ENCODE measurements at regions not wholly inside any gene's neighbourhood (a gene's known extent, or its start where the extent isn't known, plus 50 kb on each side); places are given as distances from the start of the nearest gene placed in this dataset.

DNA sequence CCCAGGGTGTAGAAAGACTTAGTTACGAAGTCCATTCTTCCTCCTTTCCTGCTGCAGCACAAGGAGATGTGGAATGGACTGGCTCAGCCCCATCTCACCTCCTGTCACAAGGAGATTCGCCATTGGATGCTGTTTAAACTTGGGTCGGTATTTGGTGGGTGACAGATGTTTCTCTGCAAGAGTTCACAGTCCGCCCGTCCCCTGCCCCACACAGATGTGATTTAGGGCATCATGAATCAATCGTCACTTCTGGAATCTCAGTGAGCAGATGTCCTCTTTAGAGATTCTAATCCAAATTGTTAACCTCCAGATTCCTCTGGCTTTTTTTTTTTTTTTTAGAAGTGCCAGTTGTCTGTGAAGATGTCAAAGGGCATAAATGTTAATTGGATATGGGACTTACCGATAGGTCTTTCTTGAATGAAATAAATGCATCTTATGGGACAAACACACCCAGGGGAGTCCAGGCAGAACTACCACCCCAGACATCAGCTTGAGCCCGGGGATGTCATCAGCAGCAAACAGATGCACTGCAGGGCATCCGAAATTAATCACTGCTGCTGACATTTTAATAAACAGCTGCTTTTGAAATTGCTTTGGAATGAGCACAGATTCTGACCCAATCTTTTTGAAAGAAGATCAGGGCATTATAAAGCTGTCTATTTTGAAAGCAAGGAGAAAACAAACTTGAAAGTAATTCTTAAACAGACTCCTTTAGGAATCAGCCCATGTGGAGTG is 117.6 kb upstream of the CDH4 start:
- Histone ChIP-seq H3K4me1 (ENCODE audit: control insufficient read depth, insufficient read depth, low read length) (no peaks in the 10 kb centered on the region), H3K27ac (ENCODE audit: low read length) (no peak overlapping the region), H3K9me3 (ENCODE audit: control insufficient read depth, low read length) (no peaks in the 10 kb centered on the region), H3K27me3 (ENCODE audit: control insufficient read depth, insufficient read depth) (no peaks in the 10 kb centered on the region), H3K4me3 (ENCODE audit: low read length) (no peak overlapping the region)
- DNase-seq (no peak), ATAC-seq (no peak)
- 28% methylated on average over 9 of the region's 9 CpGs for WGBS
- intact Hi-C loops (cut with DNase I): no loop called here

GRCh38 chr20:61135266-61135665 is 116.8 kb upstream of the CDH4 start:
- H3K4me3 ChIP-seq (ENCODE audit: low read length): no peak overlapping the region
- H3K27me3 ChIP-seq (ENCODE audit: control insufficient read depth, insufficient read depth): no peaks in the 10 kb centered on the region
- no peaks in the 10 kb centered on the region for H3K4me1 ChIP-seq (ENCODE audit: control insufficient read depth, insufficient read depth, low read length)
- no peak overlapping the region for H3K27ac ChIP-seq (ENCODE audit: low read length)
- ATAC-seq (no peak), DNase-seq (no peak)
- 59% methylated on average over 11 of the region's 11 CpGs for WGBS
- no peaks in the 10 kb centered on the region for H3K9me3 ChIP-seq (ENCODE audit: control insufficient read depth, low read length)
- intact Hi-C loops (cut with DNase I): no loop called here

GRCh38 chr20:61135968-61136367 is 116.1 kb upstream of the CDH4 start:
- no peak for ATAC-seq
- no peaks in the 10 kb centered on the region for H3K4me1 ChIP-seq (ENCODE audit: control insufficient read depth, insufficient read depth, low read length)
- 16% methylated on average over 15 of the region's 15 CpGs for WGBS
- no peaks in the 10 kb centered on the region for H3K27me3 ChIP-seq (ENCODE audit: control insufficient read depth, insufficient read depth)
- no peak overlapping the region for H3K4me3 ChIP-seq (ENCODE audit: low read length)
- DNase-seq: no peak
- no peaks in the 10 kb centered on the region for H3K9me3 ChIP-seq (ENCODE audit: control insufficient read depth, low read length)
- H3K27ac ChIP-seq (ENCODE audit: low read length): no peak overlapping the region
- intact Hi-C loops (cut with DNase I): no loop called here

DNA sequence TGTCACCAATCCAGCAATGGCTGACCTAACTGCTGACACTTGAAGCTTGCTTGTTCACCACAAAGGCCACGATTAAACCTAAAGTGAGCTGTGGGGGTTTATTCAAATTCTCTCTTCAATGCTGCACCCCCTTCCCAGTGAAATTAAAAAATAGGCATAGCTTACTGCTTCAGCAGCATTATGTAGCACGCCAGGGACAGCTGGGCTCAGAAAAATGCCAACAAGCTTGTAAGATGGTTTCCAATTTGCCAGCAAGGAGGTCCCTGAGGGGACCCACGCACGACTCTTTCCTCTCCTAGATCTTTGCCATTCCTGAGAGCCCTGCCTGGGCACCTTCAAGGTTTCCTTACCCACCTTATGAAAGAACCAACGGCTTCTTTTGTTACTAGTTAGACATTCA is 113.5 kb upstream of the CDH4 start:
- Histone ChIP-seq H3K27ac (ENCODE audit: low read length) (no peak overlapping the region), H3K9me3 (ENCODE audit: control insufficient read depth, low read length) (no peaks in the 10 kb centered on the region), H3K4me1 (ENCODE audit: control insufficient read depth, insufficient read depth, low read length) (no peaks in the 10 kb centered on the region), H3K27me3 (ENCODE audit: control insufficient read depth, insufficient read depth) (no peaks in the 10 kb centered on the region), H3K4me3 (ENCODE audit: low read length) (no peak overlapping the region)
- WGBS: 80% methylated on average over 5 of the region's 5 CpGs
- ATAC-seq (no peak), DNase-seq (no peak)
- intact Hi-C loops (cut with DNase I): no loop called here

DNA sequence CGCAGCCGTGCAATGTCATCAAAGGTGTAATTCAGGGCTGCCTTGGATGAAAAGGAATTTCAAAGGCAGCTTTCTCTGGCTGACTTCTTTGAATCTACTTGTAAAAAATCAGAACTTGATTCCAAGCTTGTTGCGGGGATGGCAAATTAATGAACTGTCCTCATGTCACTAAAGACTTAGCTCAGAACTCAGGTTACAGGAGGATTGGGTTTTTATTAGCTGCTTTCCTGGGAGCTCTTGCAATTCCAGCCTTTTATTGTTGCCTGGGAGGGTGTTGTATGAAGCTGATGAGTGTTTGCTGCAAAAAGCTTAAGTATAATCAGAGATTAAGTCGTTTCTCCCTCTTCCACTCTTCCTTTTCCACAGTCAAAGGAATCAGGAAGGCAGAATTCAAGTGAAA is 113.0 kb upstream of the CDH4 start:
- no peak for ATAC-seq
- intact Hi-C loops (cut with DNase I): no loop called here
- H3K27ac ChIP-seq (ENCODE audit: low read length): no peak overlapping the region

GRCh38 chr20:61140576-61140975 is 111.5 kb upstream of the CDH4 start:
- intact Hi-C loops (cut with DNase I): no loop called here
- Histone ChIP-seq H3K4me1 (ENCODE audit: control insufficient read depth, insufficient read depth, low read length) (no peaks in the 10 kb centered on the region), H3K9me3 (ENCODE audit: control insufficient read depth, low read length) (no peaks in the 10 kb centered on the region), H3K27ac (ENCODE audit: low read length) (no peak overlapping the region), H3K4me3 (ENCODE audit: low read length) (no peak overlapping the region), H3K27me3 (ENCODE audit: control insufficient read depth, insufficient read depth) (no peaks in the 10 kb centered on the region)
- no peak for ATAC-seq
- DNase-seq: no peak
- WGBS: 89% methylated on average over 4 of the region's 4 CpGs

More for the DNA sequence above, 113.0 kb upstream of the CDH4 start:
- Histone ChIP-seq H3K9me3 (ENCODE audit: control insufficient read depth, low read length) (no peaks in the 10 kb centered on the region), H3K4me3 (ENCODE audit: low read length) (no peak overlapping the region), H3K27me3 (ENCODE audit: control insufficient read depth, insufficient read depth) (no peaks in the 10 kb centered on the region), H3K4me1 (ENCODE audit: control insufficient read depth, insufficient read depth, low read length) (no peaks in the 10 kb centered on the region)
- DNase-seq: no peak
- WGBS: 65% methylated on average over 4 of the region's 4 CpGs

DNA sequence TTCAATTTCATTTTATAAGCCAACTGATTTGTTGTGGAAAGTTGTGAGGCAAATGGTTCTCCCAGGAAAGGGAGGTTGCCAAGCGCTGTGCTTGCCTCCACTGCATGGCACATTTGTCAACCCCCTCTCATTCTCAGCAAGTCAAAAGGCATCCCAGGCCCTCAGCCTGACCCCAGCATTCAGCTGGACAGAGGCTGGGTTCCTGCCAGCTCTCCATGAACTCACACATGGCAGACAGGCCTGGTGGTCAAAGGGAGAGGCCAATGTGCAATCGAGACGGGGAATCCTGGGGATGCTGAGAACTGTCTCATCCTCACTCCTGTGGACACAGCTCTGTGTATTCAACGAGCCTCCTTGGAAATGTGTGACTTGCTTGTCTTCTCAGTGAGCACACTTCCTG is 106.0 kb upstream of the CDH4 start:
- Histone ChIP-seq H3K4me1 (ENCODE audit: control insufficient read depth, insufficient read depth, low read length) (no peaks in the 10 kb centered on the region), H3K9me3 (ENCODE audit: control insufficient read depth, low read length) (peaks cover 2% of the 10 kb centered on the region), H3K4me3 (ENCODE audit: low read length) (no peak overlapping the region), H3K27ac (ENCODE audit: low read length) (no peak overlapping the region), H3K27me3 (ENCODE audit: control insufficient read depth, insufficient read depth) (no peaks in the 10 kb centered on the region)
- intact Hi-C loops (cut with DNase I): no loop called here
- DNase-seq (no peak), ATAC-seq (no peak)
- WGBS: 61% methylated on average over 4 of the region's 4 CpGs

DNA sequence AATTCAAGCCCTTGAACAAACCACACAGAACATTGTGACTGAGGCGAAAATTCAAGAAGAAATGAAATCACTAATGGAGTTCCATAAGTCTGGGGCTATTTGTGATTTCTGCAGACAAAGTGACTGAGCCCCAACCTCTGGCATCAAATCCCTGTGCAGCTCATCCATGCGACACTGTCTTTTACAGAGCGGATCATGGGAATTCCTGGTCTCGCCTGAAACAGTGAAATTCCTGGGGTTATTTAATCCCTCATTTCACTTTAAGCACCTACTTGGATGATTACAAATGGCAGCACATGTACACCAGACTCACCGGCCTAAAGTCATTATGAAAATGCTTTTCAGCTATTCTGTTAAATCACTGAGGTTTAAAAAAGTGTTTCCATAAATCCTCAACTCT is 102.4 kb upstream of the CDH4 start:
- 76% methylated on average over 5 of the region's 5 CpGs for WGBS
- intact Hi-C loops (cut with DNase I): no loop called here
- DNase-seq (no peak), ATAC-seq (no peak)
- H3K27me3 ChIP-seq (ENCODE audit: control insufficient read depth, insufficient read depth): no peaks in the 10 kb centered on the region
- H3K27ac ChIP-seq (ENCODE audit: low read length): no peak overlapping the region
- H3K4me3 ChIP-seq (ENCODE audit: low read length): no peak overlapping the region
- H3K4me1 ChIP-seq (ENCODE audit: control insufficient read depth, insufficient read depth, low read length): no peaks in the 10 kb centered on the region
- H3K9me3 ChIP-seq (ENCODE audit: control insufficient read depth, low read length): peaks cover 2% of the 10 kb centered on the region

GRCh38 chr20:61157301-61157700 is 94.8 kb upstream of the CDH4 start:
- intact Hi-C loops (cut with DNase I): no loop called here
- Histone ChIP-seq H3K4me3 (ENCODE audit: low read length) (no peak overlapping the region), H3K4me1 (ENCODE audit: control insufficient read depth, insufficient read depth, low read length) (no peaks in the 10 kb centered on the region), H3K27ac (ENCODE audit: low read length) (no peak overlapping the region), H3K9me3 (ENCODE audit: control insufficient read depth, low read length) (no peaks in the 10 kb centered on the region), H3K27me3 (ENCODE audit: control insufficient read depth, insufficient read depth) (no peaks in the 10 kb centered on the region)
- DNase-seq: no peak
- no peak for ATAC-seq
- 85% methylated on average over 8 of the region's 8 CpGs for WGBS

GRCh38 chr20:61159957-61160686 is 91.9 kb upstream of the CDH4 start:
- intact Hi-C loops (cut with DNase I): no loop called here
- 43% methylated on average over 17 of the region's 17 CpGs for whole genome bisulfite sequencing
- ATAC-seq (no peak), DNase-seq (no peak)
- no peaks in the 10 kb centered on the region for H3K27me3 ChIP-seq (ENCODE audit: control insufficient read depth, insufficient read depth)
- no peaks in the 10 kb centered on the region for H3K4me1 ChIP-seq (ENCODE audit: control insufficient read depth, insufficient read depth, low read length)
- H3K4me3 ChIP-seq (ENCODE audit: low read length): no peak overlapping the region
- H3K9me3 ChIP-seq (ENCODE audit: control insufficient read depth, low read length): no peaks in the 10 kb centered on the region
- no peak overlapping the region for H3K27ac ChIP-seq (ENCODE audit: low read length)

DNA sequence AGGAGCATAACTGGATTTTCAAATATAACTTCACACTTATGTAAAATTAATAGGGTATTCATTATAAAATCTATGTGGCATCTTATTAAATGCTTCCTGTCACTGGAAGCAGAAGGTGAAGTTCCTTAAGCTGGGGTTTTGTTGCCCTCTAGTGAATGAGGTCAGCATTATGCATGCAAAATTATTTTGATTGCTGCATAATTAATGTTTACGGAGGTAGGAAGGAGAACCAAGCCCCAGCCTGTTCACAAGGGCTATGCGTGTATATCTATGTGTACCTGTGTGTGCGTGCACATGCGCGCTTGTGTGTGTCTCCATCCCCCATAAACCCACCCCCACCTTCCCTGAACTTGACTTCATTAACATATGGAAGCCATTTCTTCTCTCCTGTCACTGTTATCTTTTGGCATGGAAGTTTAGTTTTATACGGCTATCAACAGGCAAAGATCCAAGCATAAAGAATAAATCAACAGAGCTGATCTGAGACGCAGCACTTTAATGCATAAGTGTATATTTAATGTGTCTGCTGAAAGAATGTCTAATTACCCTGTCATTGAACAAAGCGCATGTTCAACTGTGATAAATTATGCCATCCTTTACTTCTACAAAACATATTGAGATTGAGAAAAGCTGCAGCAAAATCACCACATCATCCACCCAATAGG is 90.2 kb upstream of the CDH4 start:
- H3K4me3 ChIP-seq (ENCODE audit: low read length): no peak overlapping the region
- H3K27ac ChIP-seq (ENCODE audit: low read length): no peak overlapping the region
- intact Hi-C loops (cut with DNase I): no loop called here
- ATAC-seq (no peak), DNase-seq (no peak)
- H3K27me3 ChIP-seq (ENCODE audit: control insufficient read depth, insufficient read depth): no peaks in the 10 kb centered on the region
- no peaks in the 10 kb centered on the region for H3K9me3 ChIP-seq (ENCODE audit: control insufficient read depth, low read length)
- no peaks in the 10 kb centered on the region for H3K4me1 ChIP-seq (ENCODE audit: control insufficient read depth, insufficient read depth, low read length)
- WGBS: 60% methylated on average over 8 of the region's 8 CpGs

Data from right cardiac atrium (tissue), 5 donors.